ENCODE measurements at regions not wholly inside any gene's neighbourhood (a gene's known extent, or its start where the extent isn't known, plus 50 kb on each side); places are given as distances from the start of the nearest gene placed in this dataset.

DNA sequence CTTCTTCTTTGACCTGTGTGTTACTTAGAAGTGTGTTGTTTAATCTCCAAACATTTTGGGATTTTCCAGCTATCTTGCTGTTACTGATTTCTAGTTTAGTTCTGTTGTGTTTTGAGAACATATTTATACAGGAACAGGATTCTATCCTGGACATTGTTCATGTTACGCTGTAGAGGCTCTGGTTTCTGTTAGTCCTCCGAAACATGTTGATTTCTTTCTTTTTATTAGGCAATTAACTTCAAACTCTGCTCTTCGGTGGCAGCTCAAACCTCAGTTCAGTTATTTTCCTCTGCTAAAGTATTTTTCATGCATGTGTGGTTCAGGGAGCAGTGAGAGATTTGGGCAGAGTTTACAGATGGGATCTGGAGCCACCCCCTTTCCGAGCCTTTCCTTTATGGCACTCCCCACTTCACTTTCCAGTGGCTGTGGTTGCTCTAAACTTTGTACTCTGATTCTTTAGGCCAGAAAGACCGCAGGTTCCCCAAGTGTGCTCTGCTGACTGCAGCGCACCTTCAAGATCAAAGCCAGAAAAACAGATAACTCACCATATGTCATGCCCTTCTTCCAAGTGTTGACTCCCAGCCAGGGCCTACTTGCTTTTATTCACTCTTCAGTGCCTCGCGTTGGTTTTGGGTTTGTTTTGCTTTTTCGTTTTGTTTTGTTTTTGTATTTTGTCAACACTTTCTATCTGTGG lies 77.6 kb upstream of the KSR1 start:
- intact Hi-C loops (cut with DNase I), result loop anchor here in 1 of 10 donors (2.0 kb wide), 1 partner anchor 24 kb away; no protein-coding TSS in a partner anchor
- DNase-seq, result no peak
- TF ChIP-seq, protein P1, sequence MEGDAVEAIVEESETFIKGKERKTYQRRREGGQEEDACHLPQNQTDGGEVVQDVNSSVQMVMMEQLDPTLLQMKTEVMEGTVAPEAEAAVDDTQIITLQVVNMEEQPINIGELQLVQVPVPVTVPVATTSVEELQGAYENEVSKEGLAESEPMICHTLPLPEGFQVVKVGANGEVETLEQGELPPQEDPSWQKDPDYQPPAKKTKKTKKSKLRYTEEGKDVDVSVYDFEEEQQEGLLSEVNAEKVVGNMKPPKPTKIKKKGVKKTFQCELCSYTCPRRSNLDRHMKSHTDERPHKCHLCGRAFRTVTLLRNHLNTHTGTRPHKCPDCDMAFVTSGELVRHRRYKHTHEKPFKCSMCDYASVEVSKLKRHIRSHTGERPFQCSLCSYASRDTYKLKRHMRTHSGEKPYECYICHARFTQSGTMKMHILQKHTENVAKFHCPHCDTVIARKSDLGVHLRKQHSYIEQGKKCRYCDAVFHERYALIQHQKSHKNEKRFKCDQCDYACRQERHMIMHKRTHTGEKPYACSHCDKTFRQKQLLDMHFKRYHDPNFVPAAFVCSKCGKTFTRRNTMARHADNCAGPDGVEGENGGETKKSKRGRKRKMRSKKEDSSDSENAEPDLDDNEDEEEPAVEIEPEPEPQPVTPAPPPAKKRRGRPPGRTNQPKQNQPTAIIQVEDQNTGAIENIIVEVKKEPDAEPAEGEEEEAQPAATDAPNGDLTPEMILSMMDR (IDR thresholded peaks at IDR 0.05), result no peak
- Histone ChIP-seq H3K4me3 (no peak overlapping the region), H3K4me1 (peaks cover 3 to 21% (median 15%) of the 10 kb centered on the region in 9 donors), H3K36me3 (no peaks in the 10 kb centered on the region), H3K27me3 (no peaks in the 10 kb centered on the region), H3K9me3 (peaks cover 0 to 15% (median 0%) of the 10 kb centered on the region in 11 donors), H3K27ac (no peak overlapping the region)
- WGBS, 2 donors, result 92 to 94% methylated on average over 9 of the region's 9 CpGs
- no peak for ATAC-seq

DNA sequence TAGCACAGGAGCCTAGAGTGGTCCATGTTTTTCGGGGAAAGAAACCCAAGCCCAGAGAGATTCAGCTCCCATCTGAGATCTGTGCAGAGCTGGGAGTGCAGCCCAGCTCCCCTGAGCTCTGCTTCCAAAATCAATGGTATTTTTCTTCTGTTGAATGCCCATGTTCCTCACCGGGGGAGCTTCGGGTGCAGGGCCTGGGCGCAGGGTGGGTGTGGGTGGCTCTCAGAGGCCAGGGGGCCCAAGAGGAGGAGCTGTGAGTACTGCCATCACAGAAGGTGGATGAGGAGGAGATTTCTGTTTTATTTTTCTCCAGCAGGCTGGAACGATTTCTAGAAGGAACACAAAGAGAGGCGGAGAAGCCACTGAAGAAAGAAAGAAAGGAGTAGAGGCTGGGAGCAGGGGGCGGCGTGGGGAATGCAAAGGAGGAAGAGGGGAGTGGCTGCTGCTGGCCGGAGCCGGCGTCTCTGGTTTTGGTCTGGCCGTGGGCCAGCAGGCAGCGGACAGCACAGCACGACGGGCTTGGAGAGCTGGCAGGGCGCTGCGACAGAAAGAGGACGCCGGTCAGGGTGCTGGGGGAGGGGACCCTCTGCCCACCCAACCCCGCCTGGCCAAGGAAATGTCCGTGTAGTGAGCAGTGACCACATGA lies 76.2 kb upstream of the KSR1 start:
- no peaks in the 10 kb centered on the region for H3K36me3 ChIP-seq
- 15% methylated on average over 21 of the region's 21 CpGs for WGBS, 2 donors
- peaks cover 3 to 34% (median 28%) of the 10 kb centered on the region in 9 donors for H3K4me1 ChIP-seq
- peak overlapping the region in 7 of 10 donors; percentile 7 to 67 (median 42) for H3K27ac ChIP-seq
- TF ChIP-seq, protein P1 (IDR thresholded peaks at IDR 0.05), result no peak
- DNase-seq (peak; percentile 65 to 82), ATAC-seq (peak; percentile 67 to 89 (median 74))
- H3K27me3 ChIP-seq, result no peaks in the 10 kb centered on the region
- intact Hi-C loops (cut with DNase I), result loop anchor here in 6 of 10 donors (1.0 to 10.0 kb wide), 4 partner anchors 25 to 215 kb away; no protein-coding TSS in a partner anchor
- H3K9me3 ChIP-seq, result peaks cover 0 to 11% (median 0%) of the 10 kb centered on the region in 11 donors
- H3K4me3 ChIP-seq, result peak overlapping the region in 9 of 10 donors; percentile 10 to 47 (median 39)

DNA sequence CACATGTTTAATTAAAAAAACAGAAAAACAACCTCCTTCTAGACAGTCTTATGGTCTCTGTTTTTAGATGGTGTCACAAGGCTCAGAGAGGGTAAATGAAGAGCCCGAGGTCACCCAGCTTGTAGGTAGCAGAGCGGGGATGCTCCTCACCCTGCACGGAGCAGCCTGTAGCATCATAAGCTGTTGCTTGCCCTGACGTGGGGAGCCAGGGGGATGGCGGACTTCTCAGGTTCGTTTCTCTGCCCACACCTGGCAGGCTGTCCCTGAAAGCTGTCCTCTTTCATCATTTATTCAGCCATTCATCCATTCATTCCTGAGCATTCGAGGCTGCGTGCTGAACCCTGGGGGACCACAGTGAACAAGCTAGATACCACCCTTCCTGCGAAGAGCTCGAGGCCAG lies 75.7 kb upstream of the KSR1 start:
- H3K27ac ChIP-seq, result peak overlapping the region in 6 of 10 donors; percentile 7 to 67 (median 42)
- H3K4me1 ChIP-seq, result peaks cover 3 to 34% (median 28%) of the 10 kb centered on the region in 9 donors
- ATAC-seq (peak in 5 of 8 donors; percentile 2 to 25 (median 16)), DNase-seq (no peak)
- TF ChIP-seq, protein P1 (IDR thresholded peaks at IDR 0.05), result no peak
- 57 to 66% methylated on average over 10 of the region's 10 CpGs for WGBS, 2 donors
- H3K36me3 ChIP-seq, result no peaks in the 10 kb centered on the region
- intact Hi-C loops (cut with DNase I), result loop anchor here in 5 of 10 donors (1.0 to 10.0 kb wide), 4 partner anchors 26 to 214 kb away; no protein-coding TSS in a partner anchor
- H3K9me3 ChIP-seq, result peaks cover 0 to 11% (median 0%) of the 10 kb centered on the region in 11 donors
- H3K27me3 ChIP-seq, result no peaks in the 10 kb centered on the region
- peak overlapping the region in 9 of 10 donors; percentile 10 to 47 (median 39) for H3K4me3 ChIP-seq

DNA sequence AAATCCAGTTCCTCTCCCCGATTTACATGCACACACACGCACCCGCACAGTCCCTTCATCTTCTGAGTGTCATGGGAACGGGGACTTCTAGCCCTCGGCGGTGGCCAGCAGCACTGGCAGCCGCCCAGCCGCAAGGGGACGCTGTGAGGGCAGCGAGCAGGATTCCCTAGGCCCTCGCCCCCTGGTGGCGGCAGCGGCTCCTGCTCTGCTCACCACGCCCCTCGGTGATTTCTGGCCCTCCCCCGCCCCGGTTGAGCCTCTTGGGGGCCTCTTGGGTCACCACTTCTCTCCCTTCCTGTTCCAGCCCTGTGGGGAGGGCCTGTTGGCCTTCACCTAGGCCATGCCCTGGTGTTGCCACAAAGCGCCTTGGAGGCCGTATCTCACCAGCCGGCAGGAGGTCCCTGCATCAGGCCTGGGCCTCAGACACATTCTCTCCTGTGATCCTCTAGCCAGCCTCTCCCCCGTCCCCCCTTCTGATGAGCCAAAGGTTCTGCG lies 75.2 kb upstream of the KSR1 start:
- H3K27me3 ChIP-seq, result no peaks in the 10 kb centered on the region
- DNase-seq (peak; percentile 70 to 81), ATAC-seq (peak; percentile 40 to 84 (median 70))
- TF ChIP-seq, protein P1 (IDR thresholded peaks at IDR 0.05), result peak; percentile 73 to 98 (median 88)
- peaks cover 0 to 11% (median 0%) of the 10 kb centered on the region in 11 donors for H3K9me3 ChIP-seq
- peak overlapping the region in 1 of 10 donors; percentile 40 for H3K27ac ChIP-seq
- intact Hi-C loops (cut with DNase I), result loop anchor here in 4 of 10 donors (2.0 to 10.0 kb wide), 3 partner anchors 26 to 214 kb away; no protein-coding TSS in a partner anchor
- WGBS, 2 donors, result 45 to 56% methylated on average over 22 of the region's 22 CpGs
- H3K4me1 ChIP-seq, result peaks cover 3 to 34% (median 28%) of the 10 kb centered on the region in 9 donors
- no peaks in the 10 kb centered on the region for H3K36me3 ChIP-seq
- peak overlapping the region in 1 of 10 donors; percentile 43 for H3K4me3 ChIP-seq
